HPDE6-E6E7 (cell line): ENCODE measurements at regions not wholly inside any gene's neighbourhood (a gene's known extent, or its start where the extent isn't known, plus 50 kb on each side); places are given as distances from the start of the nearest gene placed in this dataset.

Experiments used
- DNase-seq: peaks from one replicate; pipeline ENCODE4 v3.0.0; 2011; ENCODE audit warnings: missing footprints; ENCODE audit errors: extremely low spot score

DNA sequence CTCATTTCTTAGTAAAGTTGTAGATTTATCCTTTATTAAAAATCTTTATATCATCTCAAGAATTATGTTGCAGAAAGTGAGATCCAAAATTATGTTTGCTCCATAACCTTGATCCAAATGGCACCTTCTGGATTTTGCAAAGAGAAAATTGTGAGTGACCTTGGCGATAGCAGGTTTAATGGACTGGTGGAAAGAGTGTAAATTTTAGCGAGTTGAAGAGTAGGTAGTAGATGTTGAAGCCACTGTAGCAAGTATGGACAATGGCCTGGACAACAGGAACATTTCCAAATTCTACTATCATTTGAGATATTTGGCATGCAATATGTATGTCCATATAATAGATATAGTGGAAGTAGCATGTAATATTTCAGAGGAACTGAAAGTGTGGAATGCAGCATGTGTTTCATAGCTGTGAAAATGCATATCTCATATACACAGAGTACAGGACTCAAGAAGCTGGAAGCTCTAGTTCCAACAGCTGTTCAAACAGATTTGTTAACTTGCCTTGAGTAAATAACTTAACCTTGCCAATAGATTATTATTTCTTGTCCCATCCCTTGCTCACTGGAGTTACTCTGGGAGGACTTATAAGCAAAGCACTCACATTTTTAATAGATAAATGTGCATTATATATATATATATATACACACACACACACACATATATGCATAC, 152.5 kb upstream of the TLL1 start:
- no peak for DNase-seq

DNA sequence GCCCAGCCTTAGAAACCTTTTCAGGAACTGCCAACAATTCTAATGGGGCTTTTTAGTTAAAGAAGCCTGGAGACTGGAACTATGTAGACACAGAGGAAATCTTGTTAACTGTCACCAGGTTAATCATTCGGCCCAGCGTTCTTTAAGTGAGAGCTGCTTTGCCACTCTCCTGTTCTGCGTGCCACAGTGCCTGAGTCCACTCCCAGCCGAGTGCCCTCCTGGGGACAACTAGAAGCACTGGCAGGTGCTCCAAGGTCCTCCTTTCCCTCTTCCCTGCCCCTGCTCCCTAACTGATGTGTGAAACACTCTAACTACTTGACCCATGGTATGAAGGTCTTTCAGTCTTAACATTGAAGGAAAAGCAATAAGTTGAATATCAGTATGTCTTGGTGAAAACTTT, 151.2 kb upstream of the TLL1 start:
- DNase-seq: no peak

DNA sequence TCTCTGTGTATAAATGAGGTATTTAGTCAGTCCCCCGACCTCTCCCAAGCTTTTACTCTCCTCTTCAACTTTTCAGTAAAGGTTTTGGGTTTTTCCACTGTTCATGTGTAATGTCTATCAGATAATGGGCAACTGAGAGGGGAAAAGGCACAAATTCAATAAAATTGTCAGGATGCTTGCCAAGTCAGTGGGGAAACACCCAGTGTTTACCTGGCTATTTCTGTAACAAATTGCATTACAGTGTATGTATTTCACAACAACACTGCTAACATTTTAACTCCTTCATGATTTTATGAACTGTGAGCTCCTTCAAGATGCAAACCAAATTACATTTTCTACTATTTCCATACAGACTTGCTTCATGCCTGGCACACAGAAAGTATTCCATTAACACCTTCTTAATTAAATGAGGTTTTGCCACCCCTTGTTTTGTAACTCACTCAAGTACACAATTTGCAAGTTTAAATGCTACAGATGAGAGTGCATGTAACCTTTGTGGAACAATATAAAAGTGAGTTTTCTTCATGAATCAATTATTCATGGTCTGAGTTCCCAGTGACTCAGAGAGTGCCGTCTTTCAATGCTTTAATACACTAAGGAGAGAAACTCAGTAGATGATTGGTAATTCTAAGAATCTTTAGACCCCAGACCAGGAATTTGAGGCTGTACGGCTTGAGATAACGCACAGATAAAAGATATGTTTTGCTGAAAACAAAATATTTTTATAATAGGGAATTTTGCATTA, 149.8 kb upstream of the TLL1 start:
- DNase-seq: no peak

DNA sequence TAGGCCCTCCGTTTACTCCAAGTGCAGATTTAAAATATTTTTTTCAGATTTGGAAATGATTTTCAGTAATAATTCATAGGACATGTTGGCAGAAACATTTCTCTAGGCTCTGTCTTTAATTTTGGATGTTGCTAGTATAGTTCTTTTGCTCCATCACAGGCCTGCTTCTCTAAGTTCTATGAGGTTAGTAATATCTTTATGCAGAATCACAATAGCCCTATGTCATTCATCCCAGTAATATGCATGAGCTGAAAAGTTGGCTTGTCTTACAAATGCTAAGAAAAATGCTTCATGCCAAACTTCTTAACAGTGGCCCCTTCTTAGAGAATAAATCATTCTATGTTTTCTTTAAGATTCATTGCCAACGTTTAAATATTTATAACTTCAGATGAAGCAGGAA, 148.3 kb upstream of the TLL1 start:
- no peak for DNase-seq

DNA sequence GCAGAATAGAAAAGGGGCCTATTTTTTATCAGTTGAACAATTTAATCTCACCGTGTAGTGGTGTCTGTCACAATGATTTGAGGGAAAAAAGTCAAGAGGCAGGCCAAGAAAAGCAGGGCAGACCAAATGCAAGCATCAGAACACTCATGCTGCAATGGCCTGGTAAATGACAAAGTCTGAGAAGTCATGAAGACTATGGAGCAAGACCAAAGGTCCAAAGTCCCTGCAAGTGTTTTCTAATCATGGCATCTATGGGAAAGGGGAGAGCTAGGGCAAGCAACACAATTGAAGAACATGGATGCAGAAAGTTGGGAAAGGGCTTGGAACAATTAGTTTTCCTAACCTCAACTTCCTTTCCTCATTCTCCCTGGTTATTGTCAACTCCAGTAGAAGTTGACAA, 147.7 kb upstream of the TLL1 start:
- DNase-seq: no peak

DNA sequence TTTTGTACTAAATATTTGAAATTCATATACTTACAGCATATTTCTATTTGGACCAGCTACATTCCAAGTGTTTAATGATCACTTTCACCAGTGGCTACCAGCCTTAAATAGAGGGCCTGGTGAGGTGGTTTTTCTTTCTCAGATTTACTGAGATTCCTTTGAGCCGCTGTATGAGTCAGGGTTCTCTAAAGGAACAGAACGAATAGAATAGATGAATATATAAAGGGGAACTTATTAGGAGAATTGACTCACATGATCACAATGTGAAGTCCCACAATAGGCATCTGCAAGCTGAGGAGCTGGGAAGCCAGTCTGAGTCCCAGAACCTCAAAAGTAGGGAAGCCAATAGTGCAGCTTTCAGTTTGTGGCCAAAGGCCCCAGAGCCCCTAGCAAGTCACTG, 146.2 kb upstream of the TLL1 start:
- no peak for DNase-seq

DNA sequence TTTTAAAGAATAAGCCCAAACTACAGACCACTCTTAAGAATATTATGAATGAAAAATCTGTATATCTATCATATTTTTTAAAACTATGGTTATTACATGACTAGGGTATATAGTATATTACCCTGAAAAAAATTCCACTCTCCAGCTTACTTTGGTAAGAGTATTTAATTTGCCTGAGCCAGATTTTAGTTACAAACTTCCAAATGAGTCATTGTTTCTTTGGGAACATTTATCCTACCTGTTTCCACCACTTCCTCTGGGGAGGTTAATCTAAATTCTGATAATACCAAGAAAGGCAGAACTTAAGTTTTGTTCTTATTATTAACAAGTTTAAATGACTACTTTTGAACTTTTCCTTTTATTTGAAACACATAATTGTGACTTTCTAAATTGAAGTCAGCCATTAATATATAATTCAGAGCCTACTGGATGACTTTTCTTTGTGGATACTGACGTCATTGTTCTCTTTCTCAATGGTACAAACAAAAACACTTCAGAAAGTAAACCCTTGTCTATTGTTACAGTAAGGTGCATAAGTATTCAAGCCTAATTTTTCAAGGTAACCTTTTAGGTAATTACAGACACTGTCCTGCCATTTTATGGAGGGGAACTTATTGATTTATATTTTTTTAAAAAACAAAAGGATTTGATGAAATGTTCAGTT, 135.6 kb upstream of the TLL1 start:
- no peak for DNase-seq

DNA sequence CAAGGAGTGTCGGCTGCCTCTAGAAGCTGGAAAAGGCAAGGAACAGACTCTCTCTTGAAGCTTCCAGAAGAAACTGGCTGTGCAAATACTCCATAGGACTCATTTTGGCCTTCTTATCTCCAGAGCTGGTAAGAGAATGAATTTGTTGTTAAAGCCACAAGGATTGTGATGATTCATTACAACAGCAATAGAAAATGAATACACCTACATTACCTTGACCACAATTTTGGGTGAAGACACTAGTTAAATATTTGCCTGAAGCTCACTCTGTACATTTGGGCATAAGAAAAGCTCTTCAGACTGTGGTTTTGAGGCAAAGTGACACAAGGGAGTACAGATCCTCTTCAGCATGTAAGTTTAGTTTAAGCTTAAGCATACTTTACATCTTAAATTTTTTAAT, 134.5 kb upstream of the TLL1 start:
- DNase-seq: no peak

DNA sequence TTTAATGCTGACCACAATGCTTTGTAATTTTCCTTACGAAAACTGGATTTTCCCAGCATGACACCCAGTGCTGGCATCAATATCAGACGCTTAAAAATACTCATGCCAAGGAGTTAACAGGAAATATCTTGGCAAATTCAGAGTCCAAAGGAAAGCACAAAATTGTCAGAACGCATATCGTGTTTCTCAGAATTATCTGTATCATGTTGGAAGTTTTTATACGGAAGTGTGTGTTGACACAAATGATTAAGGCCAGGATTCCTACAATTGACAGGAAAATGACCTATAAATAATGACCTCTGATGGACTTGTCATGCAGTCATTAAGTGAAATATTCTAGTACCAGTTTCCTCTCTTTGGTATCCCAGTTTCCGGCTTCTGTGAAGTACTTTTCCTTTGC, 132.1 kb upstream of the TLL1 start:
- DNase-seq: no peak

DNA sequence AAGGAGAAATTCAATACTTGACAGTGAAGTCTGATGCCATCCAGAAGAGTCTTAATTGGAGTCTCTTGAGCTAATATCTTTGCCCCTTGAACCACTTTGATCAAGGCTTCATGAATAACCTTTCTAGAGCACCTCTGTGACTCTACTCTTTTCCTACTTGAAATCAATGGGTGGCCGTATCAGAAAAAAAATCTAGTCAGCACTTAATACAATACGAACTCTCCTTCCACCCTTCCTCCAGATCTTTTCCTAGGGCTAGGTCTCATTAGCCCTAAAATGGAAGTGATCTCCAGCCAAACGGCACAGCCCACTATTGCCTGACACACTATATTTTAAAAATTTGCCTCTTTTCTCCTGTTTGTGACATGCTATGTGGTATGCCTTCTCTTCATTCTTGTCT, 129.6 kb upstream of the TLL1 start:
- no peak for DNase-seq

DNA sequence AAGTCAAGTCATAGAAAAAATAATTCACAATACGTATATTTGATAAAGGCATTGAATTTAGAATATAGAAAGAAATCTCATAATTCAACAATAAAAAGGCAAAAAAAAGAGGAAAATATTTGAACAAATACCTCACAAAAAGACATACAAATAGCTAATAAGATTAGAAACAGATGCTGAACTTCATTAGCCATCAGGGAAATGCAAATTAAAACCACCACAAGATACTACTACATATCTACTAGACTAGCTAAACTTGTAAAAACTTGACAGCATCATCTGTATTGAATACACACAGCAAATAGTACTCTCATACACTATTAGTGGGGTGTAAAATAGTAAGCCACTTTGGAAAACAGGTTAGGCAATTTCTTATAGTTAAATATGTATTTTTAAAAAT, 128.7 kb upstream of the TLL1 start:
- DNase-seq: no peak

DNA sequence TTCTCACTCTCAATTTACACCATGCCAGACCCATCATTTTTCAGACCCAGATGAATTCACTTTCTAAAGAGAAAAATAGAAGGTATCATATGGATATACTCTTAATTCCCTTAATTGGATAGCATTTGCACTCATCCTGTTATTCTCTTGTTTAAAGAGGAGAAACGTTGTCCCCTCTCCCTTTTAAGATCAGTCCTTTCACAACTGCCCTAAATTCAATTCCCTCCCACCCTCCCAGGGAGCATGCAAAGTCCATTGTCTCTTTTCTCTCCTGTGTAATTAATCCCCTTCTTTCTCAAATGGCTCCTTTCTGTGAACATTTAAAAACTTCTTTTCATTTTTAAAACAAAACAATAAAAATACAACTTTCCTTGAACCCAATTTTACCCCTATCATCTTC, 124.7 kb upstream of the TLL1 start:
- no peak for DNase-seq

DNA sequence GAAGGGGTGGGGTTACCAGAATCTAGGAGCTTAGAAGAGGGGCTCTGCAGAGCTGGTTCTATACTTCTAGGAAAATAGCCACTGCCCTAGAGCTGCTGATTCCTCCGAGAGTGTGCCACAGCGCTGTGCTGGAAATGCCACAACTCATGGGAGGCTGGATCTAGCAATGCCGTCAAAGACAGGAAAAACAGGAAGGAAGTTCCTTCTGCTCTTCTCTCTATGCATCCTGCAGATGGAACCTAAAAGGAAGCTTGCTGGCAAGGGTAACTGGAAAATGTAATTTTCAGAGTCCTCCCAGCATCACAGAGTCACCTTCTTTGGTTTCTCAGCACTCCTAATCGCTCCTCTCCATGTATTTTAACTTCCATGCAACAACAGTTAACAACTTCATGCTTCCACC, 121.2 kb upstream of the TLL1 start:
- no peak for DNase-seq

DNA sequence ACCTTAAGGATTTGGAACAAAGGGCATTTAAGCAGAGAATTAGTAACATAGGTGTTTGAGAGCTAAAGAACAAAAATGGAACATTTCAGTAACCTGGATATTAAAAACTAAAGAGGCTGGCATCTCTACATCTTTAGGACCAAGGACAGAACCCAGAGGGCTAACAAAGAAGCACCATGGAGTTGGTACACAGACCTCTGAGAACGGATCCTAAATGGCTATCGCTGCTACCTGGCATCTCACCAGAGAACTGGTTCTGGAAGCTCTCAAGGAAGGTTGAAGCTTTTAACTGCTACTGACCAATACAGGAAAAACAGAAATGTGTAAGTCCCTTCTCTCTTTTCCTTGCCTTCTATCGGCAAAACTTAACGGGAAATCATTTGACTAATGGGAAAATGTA, 118.4 kb upstream of the TLL1 start:
- no peak for DNase-seq

DNA sequence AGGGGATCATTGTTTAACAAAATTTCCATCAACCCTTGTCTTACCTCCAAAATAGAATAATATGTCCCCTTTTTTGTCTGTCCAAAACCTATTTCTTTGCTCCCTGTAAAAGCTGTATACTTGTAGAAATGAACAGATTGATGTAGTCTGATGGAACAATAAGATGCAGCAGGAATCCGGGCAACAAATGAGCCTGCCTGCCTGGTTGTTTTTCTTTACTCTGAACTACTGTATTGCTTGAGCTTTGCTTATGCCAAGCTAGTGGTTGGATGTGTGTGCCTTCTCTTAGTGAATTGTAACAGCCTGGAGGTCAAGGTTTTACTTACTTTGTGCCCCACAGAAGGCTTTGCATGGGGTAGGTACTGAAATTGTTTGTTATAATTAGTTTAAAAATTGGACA, 116.2 kb upstream of the TLL1 start:
- no peak for DNase-seq

DNA sequence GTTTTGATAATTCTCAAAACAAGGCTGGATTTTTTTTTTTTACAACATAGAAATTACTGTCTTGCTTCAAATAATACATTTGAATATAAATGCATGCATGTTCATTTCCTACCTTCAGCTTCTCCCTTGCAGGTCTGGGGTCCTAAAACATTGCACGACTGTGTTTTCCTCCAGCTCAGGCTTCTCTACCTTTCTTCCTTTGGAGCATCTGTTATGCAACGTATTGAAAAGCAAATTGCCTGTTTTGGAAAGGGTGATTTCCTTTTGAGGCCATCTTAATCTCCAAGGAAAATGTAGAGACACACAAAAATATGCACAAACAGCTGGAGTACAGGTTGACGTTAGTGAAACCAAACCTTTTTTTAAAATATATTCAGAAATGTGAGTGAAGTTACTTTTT, 115.6 kb upstream of the TLL1 start:
- DNase-seq: no peak

DNA sequence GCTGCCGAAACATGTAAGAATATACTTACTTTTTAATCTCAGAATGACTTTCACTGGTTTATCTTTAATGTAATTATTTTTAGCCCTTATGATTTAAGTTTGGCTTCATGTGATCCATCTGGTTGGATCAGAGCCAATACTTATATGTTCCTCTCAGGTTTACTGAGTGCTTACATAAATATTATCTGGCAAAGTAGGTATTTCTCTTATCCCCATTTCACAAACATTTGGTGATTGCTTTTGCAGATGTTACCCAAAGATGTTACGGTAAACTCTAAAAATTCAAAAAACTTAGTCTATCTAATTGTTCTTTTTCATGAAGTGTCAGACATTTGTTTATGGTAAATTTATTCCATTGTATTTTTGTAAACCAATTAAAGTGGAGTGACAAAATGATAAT, 115.0 kb upstream of the TLL1 start:
- no peak for DNase-seq

DNA sequence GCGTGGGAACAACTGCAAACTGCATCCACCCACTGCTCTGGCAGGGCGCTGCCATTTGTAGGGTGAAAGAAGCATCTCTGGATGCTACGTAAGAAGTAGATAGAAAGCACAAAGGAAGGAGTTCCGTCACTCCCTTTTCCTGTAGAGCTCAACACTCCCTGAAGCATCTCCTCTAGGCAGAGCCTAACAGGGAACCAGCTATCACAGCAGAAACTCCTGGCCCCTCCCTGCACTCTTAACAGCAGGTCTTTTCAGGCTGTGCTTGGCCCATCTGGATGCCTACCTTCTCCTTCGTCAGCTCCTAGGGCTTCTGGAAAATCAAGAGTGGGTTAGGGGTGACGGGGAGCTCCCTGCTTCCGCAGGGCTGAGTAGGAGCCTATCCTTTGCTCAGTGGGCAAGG, 112.9 kb upstream of the TLL1 start:
- DNase-seq: no peak

DNA sequence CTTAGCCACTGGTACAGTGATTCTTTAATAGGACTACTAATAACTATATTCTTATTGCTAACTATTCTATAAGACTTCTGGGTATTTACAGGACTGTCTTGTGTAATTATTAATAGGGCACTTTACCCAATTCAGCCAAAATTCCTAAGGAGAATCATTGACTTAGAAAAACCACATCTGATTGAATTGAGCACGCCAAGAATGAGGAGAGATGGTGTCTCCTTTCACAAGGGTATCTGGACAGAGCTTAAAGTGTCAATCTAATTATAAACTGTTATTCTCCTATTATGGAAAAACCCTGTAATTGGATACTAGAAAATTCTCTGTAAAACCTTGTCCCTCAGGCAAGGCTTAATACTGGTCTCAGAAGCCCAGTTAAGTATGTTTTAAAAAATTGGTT, 111.1 kb upstream of the TLL1 start:
- DNase-seq: no peak

DNA sequence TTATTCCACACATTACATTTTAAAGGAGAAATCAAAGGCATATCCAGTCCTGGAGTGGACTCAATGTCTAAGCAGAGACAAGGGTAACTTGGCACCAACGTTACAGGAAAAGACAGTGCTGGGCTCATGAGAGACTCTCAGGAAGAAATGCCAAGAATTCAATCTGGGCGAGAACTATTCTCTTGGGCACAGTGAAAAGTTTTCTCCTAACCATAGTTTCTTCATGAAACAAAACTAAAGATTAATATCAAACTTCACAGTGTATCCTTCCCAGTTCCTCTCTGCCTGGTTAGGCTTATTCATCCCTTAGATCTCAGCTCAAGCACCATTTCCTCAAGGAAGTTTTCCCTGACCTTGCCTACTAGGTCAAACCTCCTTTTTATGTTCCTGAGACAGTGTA, 109.4 kb upstream of the TLL1 start:
- no peak for DNase-seq

DNA sequence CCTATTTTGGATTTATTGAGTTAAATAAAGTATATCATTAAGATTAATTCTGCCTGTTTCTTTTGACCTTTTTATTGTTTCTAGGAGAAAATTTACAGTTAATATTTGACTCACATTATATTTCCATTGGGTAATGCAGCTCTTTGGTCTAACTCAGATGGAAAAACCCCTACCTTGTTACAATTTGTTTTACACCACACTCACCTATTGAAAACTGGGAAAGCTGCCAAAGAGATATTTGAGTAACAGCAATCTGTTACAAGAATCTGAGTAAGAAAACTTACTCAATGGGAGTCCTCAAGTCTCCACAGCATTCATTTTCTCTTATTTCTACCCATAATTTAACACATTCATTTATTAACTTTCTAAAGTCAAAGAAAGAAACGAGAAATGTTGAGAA, 108.0 kb upstream of the TLL1 start:
- no peak for DNase-seq

DNA sequence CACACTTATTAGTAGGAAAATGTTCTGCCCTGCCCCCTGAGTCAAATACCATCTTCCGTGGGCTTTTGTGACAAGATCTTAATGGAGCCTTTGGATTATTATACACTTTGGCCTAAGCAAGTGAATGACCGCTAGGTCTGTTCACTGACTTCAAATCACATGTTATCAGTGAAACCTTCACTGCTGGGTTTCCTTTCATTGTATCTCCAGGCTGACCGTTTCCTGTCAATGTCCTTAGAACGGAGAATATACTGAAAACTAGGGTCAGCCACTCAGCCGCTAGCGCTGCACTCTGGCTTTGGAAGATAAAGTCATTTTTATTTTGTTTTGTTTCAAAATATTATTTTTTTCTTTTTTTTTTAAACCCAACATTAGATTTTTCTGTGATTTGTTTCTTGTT, 107.0 kb upstream of the TLL1 start:
- DNase-seq: no peak

DNA sequence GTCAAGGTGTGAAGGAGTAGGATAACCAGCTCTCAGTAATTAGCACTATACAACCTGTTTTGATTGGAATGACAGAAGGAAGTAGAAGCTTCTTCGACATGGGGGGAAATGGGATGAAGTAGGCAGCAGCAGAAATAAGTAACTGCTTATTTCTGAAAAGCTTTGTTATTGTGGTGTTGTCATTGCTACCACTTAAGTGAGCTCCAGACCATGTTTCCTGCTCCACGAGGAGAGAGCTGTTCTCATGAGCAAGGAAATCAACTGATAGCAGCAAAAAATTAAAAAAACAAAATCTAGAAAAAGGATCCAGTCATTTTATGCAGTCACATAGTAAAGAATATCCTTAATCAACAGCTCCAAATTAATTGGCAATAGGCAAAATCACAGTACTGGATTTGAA, 106.1 kb upstream of the TLL1 start:
- no peak for DNase-seq
